Neutrophil (primary cell): ENCODE measurements at regions not wholly inside any gene's neighbourhood (a gene's known extent, or its start where the extent isn't known, plus 50 kb on each side); places are given as distances from the start of the nearest gene placed in this dataset.

Experiments used
- H3K27ac ChIP-seq: fragments of 200-600 bp; sonication (generic); 2 replicates; pipeline ENCODE4 v1.5.1; 2016; ENCODE audit warnings: mild to moderate bottlenecking, moderate library complexity
- H3K27me3 ChIP-seq: fragments of 200-600 bp; sonication (generic); 2 replicates; pipeline ENCODE4 v1.6.0; 2016; ENCODE audit warnings: mild to moderate bottlenecking
- H3K36me3 ChIP-seq: fragments of 200-600 bp; sonication (generic); 2 replicates; pipeline ENCODE4 v1.5.1; 2017
- H3K4me1 ChIP-seq, 2 experiments: fragments of 200-600 bp in 1 of 2; sonication (generic) in 1 of 2; 1 replicate in 1 of 2; 2 replicates in 1 of 2; pipeline versions ENCODE4 v1.5.1 to v1.6.1; 2013 to 2016; ENCODE audit warnings: low read depth in 1 of 2, low read length in 1 of 2, mild to moderate bottlenecking in 1 of 2, moderate library complexity in 1 of 2; ENCODE audit not compliant: control insufficient read depth in 1 of 2, insufficient read depth in 1 of 2
- H3K4me3 ChIP-seq, 2 experiments: fragments of 200-600 bp in 1 of 2; sonication (generic) in 1 of 2; 1 replicate in 1 of 2; 2 replicates in 1 of 2; pipeline ENCODE4 v1.5.1; 2013 to 2016; ENCODE audit warnings: low read depth in 1 of 2, low read length in 1 of 2, mild to moderate bottlenecking in 1 of 2, moderate library complexity in 1 of 2
- H3K9me3 ChIP-seq: fragments of 200-600 bp; sonication (generic); 2 replicates; pipeline ENCODE4 v1.5.1; 2016
- TF ChIP-seq, protein P1 (sequence below): fragments of 200-600 bp; sonication (generic); IDR thresholded peaks from 2 replicates; pipeline ENCODE4 v1.5.1; 2016; ENCODE audit warnings: antibody characterized with exemption

DNA sequence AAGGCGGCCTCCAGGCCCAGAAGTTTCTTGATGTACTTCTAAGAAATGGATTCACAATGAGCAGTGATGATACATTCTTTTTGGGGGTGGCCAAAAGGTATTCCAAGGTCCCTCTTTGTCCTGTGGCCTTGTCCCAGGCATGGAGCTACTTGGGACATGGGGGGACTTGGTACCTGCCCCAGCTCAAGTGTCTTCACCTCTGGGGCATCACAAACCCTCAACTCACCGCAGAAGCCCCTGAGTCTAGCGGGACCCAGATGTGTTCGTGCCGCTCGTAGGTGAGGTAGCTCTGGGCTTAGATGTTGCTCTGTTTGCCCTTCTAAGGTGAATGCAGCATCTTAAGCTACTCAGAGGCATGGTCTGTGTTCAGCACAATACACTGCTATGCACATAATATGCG lies 338.0 kb upstream of the IRX4 start:
- Histone ChIP-seq H3K27ac (no peak overlapping the region), H3K4me3 (no peak overlapping the region), H3K4me1 (no peaks in the 10 kb centered on the region), H3K36me3 (no peaks in the 10 kb centered on the region), H3K9me3 (no peaks in the 10 kb centered on the region), H3K27me3 (no peaks in the 10 kb centered on the region)
- TF ChIP-seq, protein P1, sequence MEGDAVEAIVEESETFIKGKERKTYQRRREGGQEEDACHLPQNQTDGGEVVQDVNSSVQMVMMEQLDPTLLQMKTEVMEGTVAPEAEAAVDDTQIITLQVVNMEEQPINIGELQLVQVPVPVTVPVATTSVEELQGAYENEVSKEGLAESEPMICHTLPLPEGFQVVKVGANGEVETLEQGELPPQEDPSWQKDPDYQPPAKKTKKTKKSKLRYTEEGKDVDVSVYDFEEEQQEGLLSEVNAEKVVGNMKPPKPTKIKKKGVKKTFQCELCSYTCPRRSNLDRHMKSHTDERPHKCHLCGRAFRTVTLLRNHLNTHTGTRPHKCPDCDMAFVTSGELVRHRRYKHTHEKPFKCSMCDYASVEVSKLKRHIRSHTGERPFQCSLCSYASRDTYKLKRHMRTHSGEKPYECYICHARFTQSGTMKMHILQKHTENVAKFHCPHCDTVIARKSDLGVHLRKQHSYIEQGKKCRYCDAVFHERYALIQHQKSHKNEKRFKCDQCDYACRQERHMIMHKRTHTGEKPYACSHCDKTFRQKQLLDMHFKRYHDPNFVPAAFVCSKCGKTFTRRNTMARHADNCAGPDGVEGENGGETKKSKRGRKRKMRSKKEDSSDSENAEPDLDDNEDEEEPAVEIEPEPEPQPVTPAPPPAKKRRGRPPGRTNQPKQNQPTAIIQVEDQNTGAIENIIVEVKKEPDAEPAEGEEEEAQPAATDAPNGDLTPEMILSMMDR = no peak

DNA sequence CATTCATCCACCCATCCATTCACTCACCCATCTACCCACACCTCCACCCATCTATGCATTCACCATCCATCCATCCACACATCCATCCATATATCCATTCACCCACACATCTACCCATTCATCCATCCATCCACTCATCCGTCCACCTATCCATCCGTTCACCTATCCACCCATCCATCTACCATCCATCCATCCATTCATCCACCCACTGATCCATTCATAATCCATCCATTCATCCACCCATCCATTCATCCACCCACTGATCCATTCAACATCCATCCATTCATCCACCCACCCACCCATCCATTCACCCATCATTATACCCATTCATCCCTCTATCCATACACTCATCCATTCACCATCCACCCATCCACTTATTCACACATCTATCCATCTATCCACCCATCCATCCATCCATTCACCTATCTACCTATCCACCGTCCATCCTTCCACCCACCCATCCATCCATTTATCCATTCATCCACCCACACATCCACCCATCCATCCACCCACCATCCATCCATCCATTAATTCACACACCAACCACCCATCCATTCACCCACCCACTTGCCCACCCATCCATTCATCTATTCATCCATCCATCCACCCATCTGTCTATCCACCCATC lies 336.5 kb upstream of the IRX4 start:
- Histone ChIP-seq H3K9me3 (no peaks in the 10 kb centered on the region), H3K27ac (no peak overlapping the region), H3K27me3 (no peaks in the 10 kb centered on the region), H3K4me1 (no peaks in the 10 kb centered on the region), H3K4me3 (no peak overlapping the region), H3K36me3 (no peaks in the 10 kb centered on the region)
- TF ChIP-seq, protein P1 = no peak

DNA sequence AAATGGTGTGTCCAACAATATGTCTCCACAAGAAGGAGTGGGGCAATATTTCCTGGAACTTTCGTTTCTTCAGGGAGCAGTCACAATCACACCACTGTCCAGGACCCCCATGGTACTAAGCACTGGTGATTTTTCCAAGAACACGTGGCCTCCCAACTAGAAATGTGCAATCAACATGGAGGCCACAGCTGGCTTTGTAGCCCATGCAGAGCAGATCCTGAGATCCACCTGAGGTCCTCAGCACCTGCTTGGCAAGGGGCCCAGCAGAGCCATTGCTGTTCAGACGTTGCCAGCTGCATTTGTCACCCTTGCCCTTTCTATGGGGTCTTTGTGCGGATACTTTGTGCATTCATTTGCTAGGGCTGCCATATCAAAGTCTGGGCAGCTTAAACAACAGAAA lies 334.5 kb upstream of the IRX4 start:
- Histone ChIP-seq H3K36me3 (no peaks in the 10 kb centered on the region), H3K27me3 (no peaks in the 10 kb centered on the region), H3K4me1 (no peaks in the 10 kb centered on the region), H3K27ac (no peak overlapping the region), H3K9me3 (no peaks in the 10 kb centered on the region), H3K4me3 (no peak overlapping the region)
- TF ChIP-seq, protein P1 = no peak

DNA sequence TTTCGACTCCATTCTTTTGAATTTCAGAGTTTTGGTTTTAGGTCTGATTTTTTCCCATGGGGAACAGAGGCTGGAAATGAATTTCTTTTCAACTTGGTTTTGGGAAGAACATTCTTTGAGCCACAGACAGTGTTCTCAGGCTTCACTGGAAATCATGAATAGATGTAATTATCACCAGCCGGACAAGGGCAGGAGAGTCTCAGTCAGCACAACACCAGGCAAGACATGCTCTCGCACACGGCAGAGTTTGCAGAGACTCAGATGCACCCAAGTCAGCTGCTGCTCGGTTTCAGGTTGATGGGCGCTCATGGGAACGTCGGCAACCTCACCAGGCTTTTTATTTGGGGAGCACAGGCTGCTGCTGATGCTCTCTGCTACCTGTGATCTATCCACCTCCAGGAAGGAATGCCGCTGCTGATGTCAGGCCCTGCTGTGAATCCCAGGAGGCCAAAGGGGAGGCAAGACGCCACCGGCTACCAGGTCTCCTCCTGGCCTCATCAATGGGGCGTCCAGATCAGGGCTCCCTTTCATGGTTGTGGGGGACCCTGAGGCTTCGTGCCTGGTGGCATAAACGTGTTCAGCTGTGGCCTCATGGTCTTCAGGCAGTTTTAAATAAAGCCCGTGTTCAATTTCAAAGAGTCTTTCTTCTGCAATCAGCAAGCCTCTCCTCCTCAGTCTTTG lies 332.3 kb upstream of the IRX4 start:
- H3K9me3 ChIP-seq = no peaks in the 10 kb centered on the region
- H3K4me1 ChIP-seq = no peaks in the 10 kb centered on the region
- no peak overlapping the region for H3K4me3 ChIP-seq
- no peaks in the 10 kb centered on the region for H3K27me3 ChIP-seq
- no peaks in the 10 kb centered on the region for H3K36me3 ChIP-seq
- TF ChIP-seq, protein P1 = no peak
- no peak overlapping the region for H3K27ac ChIP-seq

DNA sequence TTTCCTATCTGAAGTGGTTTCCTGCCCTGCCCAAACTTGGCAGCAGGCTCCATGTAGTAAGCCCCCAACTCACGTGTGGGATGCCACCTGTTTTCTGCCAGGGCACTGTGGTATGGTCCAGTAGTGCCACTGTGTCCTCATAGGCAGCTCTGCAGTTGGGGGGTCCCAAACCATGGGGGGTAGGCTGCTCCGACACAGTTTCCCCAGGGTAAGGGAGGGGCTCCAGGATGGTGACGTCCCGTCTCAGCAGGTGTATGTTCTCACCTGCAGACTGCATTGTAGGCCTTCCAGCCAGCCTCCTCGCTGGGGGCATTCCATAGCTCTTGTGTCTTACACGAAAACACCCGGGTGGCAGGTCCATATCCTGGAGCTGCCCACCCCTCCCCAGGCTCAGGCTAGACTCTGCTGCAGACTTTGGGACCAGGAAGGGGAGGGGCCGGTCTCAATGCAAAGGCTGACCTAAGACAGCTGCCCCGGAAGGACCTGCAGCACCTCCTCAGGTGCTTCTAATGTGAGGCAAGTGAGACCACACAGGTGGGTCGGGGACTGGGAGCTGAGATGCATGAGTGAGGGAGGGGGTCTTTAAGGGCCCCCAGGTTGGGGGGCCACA lies 330.5 kb upstream of the IRX4 start:
- Histone ChIP-seq H3K27me3 (peaks cover under 1% of the 10 kb centered on the region), H3K4me1 (no peaks in the 10 kb centered on the region)

More for the DNA sequence above, 330.5 kb upstream of the IRX4 start:
- Histone ChIP-seq H3K27ac (no peak overlapping the region), H3K36me3 (no peaks in the 10 kb centered on the region), H3K9me3 (no peaks in the 10 kb centered on the region), H3K4me3 (no peak overlapping the region)
- TF ChIP-seq, protein P1 = no peak
